ENCODE measurements at regions not wholly inside any gene's neighbourhood (a gene's known extent, or its start where the extent isn't known, plus 50 kb on each side); places are given as distances from the start of the nearest gene placed in this dataset.

- ATAC-seq = no peak
- no peak for TF ChIP-seq ZFP3 (CRISPR knock-in tag; IDR thresholded peaks at IDR 0.05)
- TF ChIP-seq ARNTL (CRISPR knock-in tag; IDR thresholded peaks at IDR 0.05; ENCODE audit: borderline replicate concordance, low read depth) = no peak
- TF ChIP-seq GLIS3 (CRISPR knock-in tag; IDR thresholded peaks at IDR 0.05) = no peak
- TF ChIP-seq TCF4 (CRISPR knock-in tag; IDR thresholded peaks at IDR 0.05; ENCODE audit: borderline replicate concordance) = no peak
- TF ChIP-seq PATZ1 (CRISPR knock-in tag; IDR thresholded peaks at IDR 0.05; ENCODE audit: borderline replicate concordance) = no peak
- TF ChIP-seq TSHZ2 (CRISPR knock-in tag; IDR thresholded peaks at IDR 0.05) = no peak
- no peak for TF ChIP-seq ZNF70 (CRISPR knock-in tag; IDR thresholded peaks at IDR 0.05)
- no peak for TF ChIP-seq ESRRG (CRISPR knock-in tag; IDR thresholded peaks at IDR 0.05)
- TF ChIP-seq RARB (CRISPR knock-in tag; IDR thresholded peaks at IDR 0.05) = no peak
- no peak for TF ChIP-seq PPARA (CRISPR knock-in tag; IDR thresholded peaks at IDR 0.05; ENCODE audit: borderline replicate concordance)
- TF ChIP-seq ZC3H10 (CRISPR knock-in tag; IDR thresholded peaks at IDR 0.05) = no peak
- no peak for TF ChIP-seq ISL1 (CRISPR knock-in tag; IDR thresholded peaks at IDR 0.05)
Measured at GRCh38 chr5:99083197-99083596, 154.4 kb upstream of the CHD1 start.

DNA sequence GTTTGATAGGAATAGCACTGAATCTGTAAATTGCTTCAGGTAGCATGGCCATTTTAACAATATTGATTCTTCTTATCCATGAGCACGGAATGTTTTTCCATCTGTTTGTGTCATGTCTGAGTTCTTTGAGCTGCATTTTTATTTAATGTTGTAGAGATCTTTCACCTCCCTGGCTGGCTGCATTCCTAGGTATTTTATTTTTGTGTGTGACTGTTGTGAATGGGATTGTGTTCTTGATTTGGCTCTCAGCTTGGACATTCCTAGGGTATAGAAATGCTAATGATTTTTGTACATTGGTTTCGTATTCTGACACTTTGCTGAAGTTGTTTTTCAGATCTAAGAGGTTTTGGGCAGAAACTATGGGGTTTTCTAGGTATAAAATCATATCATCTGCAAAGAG lies 152.9 kb upstream of the CHD1 start:
- no peak for ATAC-seq
- no peak for TF ChIP-seq OSR1 (CRISPR knock-in tag; IDR thresholded peaks at IDR 0.05)
- TF ChIP-seq ZNF565 (CRISPR knock-in tag; conservative IDR thresholded peaks at IDR 0.05; ENCODE audit: low read depth) = no peak
- no peak for TF ChIP-seq PPARA (CRISPR knock-in tag; IDR thresholded peaks at IDR 0.05; ENCODE audit: borderline replicate concordance)
- no peak for TF ChIP-seq TSHZ2 (CRISPR knock-in tag; IDR thresholded peaks at IDR 0.05)
- TF ChIP-seq, protein P1, sequence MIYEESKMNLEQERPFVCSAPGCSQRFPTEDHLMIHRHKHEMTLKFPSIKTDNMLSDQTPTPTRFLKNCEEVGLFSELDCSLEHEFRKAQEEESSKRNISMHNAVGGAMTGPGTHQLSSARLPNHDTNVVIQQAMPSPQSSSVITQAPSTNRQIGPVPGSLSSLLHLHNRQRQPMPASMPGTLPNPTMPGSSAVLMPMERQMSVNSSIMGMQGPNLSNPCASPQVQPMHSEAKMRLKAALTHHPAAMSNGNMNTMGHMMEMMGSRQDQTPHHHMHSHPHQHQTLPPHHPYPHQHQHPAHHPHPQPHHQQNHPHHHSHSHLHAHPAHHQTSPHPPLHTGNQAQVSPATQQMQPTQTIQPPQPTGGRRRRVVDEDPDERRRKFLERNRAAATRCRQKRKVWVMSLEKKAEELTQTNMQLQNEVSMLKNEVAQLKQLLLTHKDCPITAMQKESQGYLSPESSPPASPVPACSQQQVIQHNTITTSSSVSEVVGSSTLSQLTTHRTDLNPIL (CRISPR knock-in tag; IDR thresholded peaks at IDR 0.05; ENCODE audit: low read depth) = no peak
- no peak for TF ChIP-seq TCF4 (CRISPR knock-in tag; IDR thresholded peaks at IDR 0.05; ENCODE audit: borderline replicate concordance)
- TF ChIP-seq ZC3H10 (CRISPR knock-in tag; IDR thresholded peaks at IDR 0.05) = no peak
- no peak for TF ChIP-seq ARNTL (CRISPR knock-in tag; IDR thresholded peaks at IDR 0.05; ENCODE audit: borderline replicate concordance, low read depth)
- TF ChIP-seq GLIS3 (CRISPR knock-in tag; IDR thresholded peaks at IDR 0.05) = no peak
- TF ChIP-seq SNAI2 (CRISPR knock-in tag; IDR thresholded peaks at IDR 0.05) = no peak
- no peak for TF ChIP-seq ISL1 (CRISPR knock-in tag; IDR thresholded peaks at IDR 0.05)
- TF ChIP-seq, protein P2, sequence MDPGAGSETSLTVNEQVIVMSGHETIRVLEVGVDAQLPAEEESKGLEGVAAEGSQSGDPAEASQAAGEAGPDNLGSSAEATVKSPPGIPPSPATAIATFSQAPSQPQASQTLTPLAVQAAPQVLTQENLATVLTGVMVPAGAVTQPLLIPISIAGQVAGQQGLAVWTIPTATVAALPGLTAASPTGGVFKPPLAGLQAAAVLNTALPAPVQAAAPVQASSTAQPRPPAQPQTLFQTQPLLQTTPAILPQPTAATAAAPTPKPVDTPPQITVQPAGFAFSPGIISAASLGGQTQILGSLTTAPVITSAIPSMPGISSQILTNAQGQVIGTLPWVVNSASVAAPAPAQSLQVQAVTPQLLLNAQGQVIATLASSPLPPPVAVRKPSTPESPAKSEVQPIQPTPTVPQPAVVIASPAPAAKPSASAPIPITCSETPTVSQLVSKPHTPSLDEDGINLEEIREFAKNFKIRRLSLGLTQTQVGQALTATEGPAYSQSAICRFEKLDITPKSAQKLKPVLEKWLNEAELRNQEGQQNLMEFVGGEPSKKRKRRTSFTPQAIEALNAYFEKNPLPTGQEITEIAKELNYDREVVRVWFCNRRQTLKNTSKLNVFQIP (CRISPR knock-in tag; IDR thresholded peaks at IDR 0.05; ENCODE audit: borderline replicate concordance, low read depth) = no peak
- no peak for TF ChIP-seq BACH2 (CRISPR knock-in tag; IDR thresholded peaks at IDR 0.05; ENCODE audit: borderline replicate concordance)
- TF ChIP-seq, protein P3, sequence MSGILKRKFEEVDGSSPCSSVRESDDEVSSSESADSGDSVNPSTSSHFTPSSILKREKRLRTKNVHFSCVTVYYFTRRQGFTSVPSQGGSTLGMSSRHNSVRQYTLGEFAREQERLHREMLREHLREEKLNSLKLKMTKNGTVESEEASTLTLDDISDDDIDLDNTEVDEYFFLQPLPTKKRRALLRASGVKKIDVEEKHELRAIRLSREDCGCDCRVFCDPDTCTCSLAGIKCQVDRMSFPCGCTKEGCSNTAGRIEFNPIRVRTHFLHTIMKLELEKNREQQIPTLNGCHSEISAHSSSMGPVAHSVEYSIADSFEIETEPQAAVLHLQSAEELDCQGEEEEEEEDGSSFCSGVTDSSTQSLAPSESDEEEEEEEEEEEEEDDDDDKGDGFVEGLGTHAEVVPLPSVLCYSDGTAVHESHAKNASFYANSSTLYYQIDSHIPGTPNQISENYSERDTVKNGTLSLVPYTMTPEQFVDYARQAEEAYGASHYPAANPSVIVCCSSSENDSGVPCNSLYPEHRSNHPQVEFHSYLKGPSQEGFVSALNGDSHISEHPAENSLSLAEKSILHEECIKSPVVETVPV (CRISPR knock-in tag; IDR thresholded peaks at IDR 0.05) = no peak
- no peak for TF ChIP-seq RARB (CRISPR knock-in tag; IDR thresholded peaks at IDR 0.05)
- TF ChIP-seq ZNF70 (CRISPR knock-in tag; IDR thresholded peaks at IDR 0.05) = no peak
- no peak for TF ChIP-seq CSDC2 (CRISPR knock-in tag; IDR thresholded peaks at IDR 0.05)
- TF ChIP-seq ZNF8 (CRISPR knock-in tag; IDR thresholded peaks at IDR 0.05) = no peak
- no peak for TF ChIP-seq ESRRG (CRISPR knock-in tag; IDR thresholded peaks at IDR 0.05)
- no peak for TF ChIP-seq ZFP30 (CRISPR knock-in tag; IDR thresholded peaks at IDR 0.05)

All from SK-N-SH treated with all-trans-retinoic acid at 6 μM for 48 hours (cell line).